Fibroblast of villous mesenchyme (primary cell): ENCODE measurements at regions not wholly inside any gene's neighbourhood (a gene's known extent, or its start where the extent isn't known, plus 50 kb on each side); places are given as distances from the start of the nearest gene placed in this dataset.

ENCODE experiments used
- DNase-seq: peaks from one replicate; pipeline ENCODE4 v3.0.0-alpha.2; 2010; ENCODE audit warnings: low read depth
- H3K4me3 ChIP-seq: 2 replicates; pipeline ENCODE4 v1.5.1; 2011; ENCODE audit warnings: low read depth, mild to moderate bottlenecking, low read length
- TF ChIP-seq, protein P1 (sequence below): IDR thresholded peaks from 2 replicates; pipeline ENCODE4 v1.5.1; 2012; ENCODE audit warnings: low read depth, mild to moderate bottlenecking, low read length; ENCODE audit not compliant: insufficient read depth

DNA sequence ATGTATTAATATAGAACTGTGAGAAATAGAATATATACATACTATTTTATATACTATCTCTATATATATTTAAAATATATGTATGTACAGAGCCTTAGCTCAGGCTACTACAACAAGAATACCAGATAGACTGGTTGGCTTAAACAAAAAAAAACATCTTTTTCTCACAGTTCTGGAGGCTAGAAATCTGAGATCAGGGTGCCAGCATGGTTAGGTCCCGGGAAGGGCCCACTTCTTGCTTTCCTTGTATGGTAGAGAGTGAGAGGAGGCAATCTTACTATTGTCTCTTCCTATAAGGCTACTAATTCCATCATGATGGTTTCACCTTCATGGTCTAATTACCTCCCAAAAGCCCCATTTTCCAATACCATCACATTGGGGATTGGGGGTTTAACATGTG is 613.0 kb downstream of the ZNF608 start:
- TF ChIP-seq, protein P1, sequence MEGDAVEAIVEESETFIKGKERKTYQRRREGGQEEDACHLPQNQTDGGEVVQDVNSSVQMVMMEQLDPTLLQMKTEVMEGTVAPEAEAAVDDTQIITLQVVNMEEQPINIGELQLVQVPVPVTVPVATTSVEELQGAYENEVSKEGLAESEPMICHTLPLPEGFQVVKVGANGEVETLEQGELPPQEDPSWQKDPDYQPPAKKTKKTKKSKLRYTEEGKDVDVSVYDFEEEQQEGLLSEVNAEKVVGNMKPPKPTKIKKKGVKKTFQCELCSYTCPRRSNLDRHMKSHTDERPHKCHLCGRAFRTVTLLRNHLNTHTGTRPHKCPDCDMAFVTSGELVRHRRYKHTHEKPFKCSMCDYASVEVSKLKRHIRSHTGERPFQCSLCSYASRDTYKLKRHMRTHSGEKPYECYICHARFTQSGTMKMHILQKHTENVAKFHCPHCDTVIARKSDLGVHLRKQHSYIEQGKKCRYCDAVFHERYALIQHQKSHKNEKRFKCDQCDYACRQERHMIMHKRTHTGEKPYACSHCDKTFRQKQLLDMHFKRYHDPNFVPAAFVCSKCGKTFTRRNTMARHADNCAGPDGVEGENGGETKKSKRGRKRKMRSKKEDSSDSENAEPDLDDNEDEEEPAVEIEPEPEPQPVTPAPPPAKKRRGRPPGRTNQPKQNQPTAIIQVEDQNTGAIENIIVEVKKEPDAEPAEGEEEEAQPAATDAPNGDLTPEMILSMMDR: no peak
- no peak overlapping the region for H3K4me3 ChIP-seq
- no peak for DNase-seq

DNA sequence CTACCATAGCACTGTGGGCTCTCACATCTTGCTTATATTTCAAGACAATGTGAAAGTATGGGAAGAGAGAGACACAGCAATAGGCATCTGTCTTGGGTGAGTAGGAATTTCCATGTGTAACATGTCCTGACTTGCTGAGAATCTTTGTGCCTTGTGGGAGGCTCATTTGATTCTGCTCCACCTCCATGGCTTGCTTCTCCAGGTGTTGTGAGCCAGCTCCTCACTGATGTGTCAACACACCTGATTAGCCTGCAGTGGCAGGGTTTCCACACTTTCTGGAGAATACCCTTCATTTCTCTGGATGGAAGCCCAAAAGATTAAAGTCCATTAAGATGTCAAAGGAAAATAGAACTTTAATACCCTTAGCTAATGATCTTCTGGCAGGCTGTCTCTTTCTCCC is 613.6 kb downstream of the ZNF608 start:
- TF ChIP-seq, protein P1: no peak
- DNase-seq: no peak
- H3K4me3 ChIP-seq: no peak overlapping the region

GRCh38 chr5:124131466-124131865 is 615.0 kb downstream of the ZNF608 start:
- no peak overlapping the region for H3K4me3 ChIP-seq
- TF ChIP-seq, protein P1: no peak
- DNase-seq: no peak

DNA sequence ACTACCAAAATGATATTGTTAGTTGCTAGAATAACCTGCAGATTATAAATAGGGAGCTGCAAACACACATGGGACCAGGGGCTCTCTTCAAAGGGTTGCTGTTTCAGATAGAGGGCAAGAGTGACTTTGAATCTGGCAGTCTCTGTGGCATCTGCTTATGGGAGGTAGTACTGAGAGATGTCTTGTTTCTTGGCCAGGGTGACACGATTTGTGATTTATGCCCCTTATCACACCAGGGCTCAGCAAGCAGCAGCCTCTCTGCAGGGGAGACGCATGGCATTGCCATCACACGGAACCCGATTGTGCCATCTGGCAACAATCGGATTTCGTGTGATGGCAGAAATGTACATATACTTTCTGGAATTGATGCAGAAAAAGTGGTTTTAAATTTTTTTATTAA is 615.6 kb downstream of the ZNF608 start:
- DNase-seq: no peak
- TF ChIP-seq, protein P1: no peak

DNA sequence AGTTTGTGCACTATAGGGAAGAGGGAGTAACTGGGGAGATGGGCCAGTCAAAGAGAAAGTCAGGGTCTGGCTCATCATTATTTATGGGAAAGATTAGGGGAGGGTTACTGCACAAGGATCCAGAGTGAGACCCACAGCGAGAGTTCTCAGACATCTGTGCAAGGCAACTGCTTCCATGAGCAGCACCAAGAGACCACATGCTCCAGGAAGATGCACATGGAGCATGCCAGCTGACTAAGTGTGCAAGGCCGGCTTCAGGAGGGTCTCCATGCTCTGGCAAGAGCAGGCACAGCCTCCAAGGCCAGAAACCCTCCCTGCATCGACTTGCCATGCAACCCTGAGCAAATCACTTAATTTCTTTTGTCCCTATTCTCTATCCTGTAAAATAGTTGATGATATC is 616.9 kb downstream of the CSNK1G3 start:
- TF ChIP-seq, protein P1: no peak
- no peak overlapping the region for H3K4me3 ChIP-seq
- DNase-seq: no peak

More for the DNA sequence above, 615.6 kb downstream of the ZNF608 start:
- no peak overlapping the region for H3K4me3 ChIP-seq

- TF ChIP-seq, protein P1: no peak
- DNase-seq: no peak
- no peak overlapping the region for H3K4me3 ChIP-seq
Measured at GRCh38 chr5:124126504-124127217, 614.7 kb downstream of the CSNK1G3 start.
